ENCODE measurements at regions not wholly inside any gene's neighbourhood (a gene's known extent, or its start where the extent isn't known, plus 50 kb on each side); places are given as distances from the start of the nearest gene placed in this dataset.
"Not testable (repeated sequence)": the region's sequence is repeated elsewhere in the genome, so short reads cannot be mapped to it uniquely, and the experiment has no call there.

DNA sequence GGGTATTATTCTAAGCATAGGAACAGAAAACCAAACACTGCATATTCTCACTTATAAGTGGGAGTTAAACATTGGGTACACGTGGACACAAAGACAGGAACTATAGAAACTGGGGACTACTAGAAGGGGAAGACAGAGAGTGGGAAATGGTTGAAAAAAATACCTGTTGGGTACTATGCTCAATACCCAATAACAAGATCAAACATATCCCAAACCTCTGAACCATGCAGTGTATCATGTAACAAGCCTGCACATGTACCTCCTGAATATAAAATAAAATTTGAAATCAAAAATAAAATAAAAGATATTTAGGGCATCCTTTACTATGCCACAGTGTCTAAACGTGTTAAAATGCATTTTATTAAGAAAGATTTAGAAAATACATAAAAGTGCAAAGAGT, 221.0 kb upstream of the TFPI start:
- Histone ChIP-seq H3K27me3 (replicated peaks) (no peaks in the 10 kb centered on the region; the same call in 1 of the 2 replicates), H3K27ac (no peak overlapping the region), H3K4me1 (replicated peaks) (peaks cover 11% of the 10 kb centered on the region), H3K36me3 (no peaks in the 10 kb centered on the region), H3K9me3 (replicated peaks) (no peaks in the 10 kb centered on the region), H3K4me3 (no peak overlapping the region)
- no peak for DNase-seq (ENCODE audit: low read depth in 1 of 2, low spot score in 2 of 2)

DNA sequence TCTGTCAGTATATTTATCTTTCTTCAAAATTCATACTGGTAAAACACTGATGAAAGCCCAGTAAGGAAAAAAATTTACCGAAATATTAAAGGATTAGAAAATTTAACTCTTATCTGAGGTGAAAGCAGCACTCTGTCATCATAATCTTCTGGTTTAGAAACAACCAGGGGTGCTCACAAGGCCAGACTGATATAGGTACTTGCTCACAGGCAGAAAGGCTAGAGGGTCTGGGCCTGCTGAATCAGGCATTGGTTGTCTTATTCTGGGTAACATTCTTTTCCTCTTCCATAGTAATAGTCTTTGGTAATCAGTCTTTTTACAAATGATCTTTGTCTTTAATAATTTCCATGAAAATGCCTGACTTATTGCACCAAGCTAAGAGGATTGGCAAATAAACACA, 221.4 kb upstream of the TFPI start:
- Histone ChIP-seq H3K27ac (no peak overlapping the region), H3K27me3 (replicated peaks) (no peaks in the 10 kb centered on the region; the same call in 1 of the 2 replicates), H3K9me3 (replicated peaks) (no peaks in the 10 kb centered on the region), H3K4me3 (no peak overlapping the region), H3K4me1 (replicated peaks) (peaks cover 11% of the 10 kb centered on the region), H3K36me3 (no peaks in the 10 kb centered on the region)
- no peak for DNase-seq (ENCODE audit: low read depth in 1 of 2, low spot score in 2 of 2)

DNA sequence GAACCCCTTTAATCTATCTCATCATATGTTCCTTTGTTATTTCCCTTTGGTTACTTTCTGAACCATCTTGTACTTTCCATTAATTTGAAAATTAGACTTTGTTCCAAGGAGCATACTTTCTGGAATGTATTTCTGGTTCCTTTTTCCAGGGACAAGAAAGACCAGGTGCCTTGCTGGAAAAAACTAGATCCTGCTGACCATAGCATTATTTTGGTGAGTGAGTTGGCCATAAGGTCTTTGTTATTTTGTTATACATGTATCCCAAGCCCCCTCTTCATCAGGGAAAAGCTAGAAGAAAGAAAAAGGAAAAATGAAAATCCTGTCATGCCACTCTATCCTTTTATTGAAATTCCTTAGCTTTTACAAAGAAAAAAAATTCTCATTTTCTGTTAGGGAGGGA, 228.1 kb upstream of the TFPI start:
- H3K27me3 ChIP-seq (replicated peaks) = peaks cover 3% of the 10 kb centered on the region
- no peak overlapping the region for H3K4me3 ChIP-seq
- H3K27ac ChIP-seq = no peak overlapping the region
- no peak for DNase-seq (ENCODE audit: low read depth in 1 of 2, low spot score in 2 of 2)
- H3K9me3 ChIP-seq (replicated peaks) = no peaks in the 10 kb centered on the region
- H3K4me1 ChIP-seq (replicated peaks) = no peaks in the 10 kb centered on the region
- H3K36me3 ChIP-seq = no peaks in the 10 kb centered on the region

DNA sequence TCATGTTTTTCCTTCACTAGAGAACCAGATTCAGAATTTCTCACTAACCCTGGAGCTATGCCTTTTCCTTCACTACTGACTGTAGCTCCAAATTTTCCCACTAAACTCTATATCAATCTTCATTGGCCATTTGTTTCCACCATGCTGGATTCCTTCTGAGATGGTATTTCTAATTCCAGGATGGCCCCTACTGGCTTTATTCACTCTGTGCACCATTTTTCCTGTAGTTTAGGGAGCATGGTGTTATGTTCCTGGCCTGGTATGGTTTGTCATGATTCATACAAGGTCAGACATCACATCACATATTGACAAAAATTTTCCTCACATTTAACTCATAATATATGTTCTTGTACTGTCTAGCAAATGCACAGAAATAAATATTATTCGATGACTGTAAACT, 229.2 kb upstream of the TFPI start:
- no peak overlapping the region for H3K4me3 ChIP-seq
- H3K27me3 ChIP-seq (replicated peaks) = peaks cover 3% of the 10 kb centered on the region
- no peaks in the 10 kb centered on the region for H3K4me1 ChIP-seq (replicated peaks)
- H3K27ac ChIP-seq = no peak overlapping the region
- no peaks in the 10 kb centered on the region for H3K9me3 ChIP-seq (replicated peaks)
- H3K36me3 ChIP-seq = no peaks in the 10 kb centered on the region
- DNase-seq (ENCODE audit: low read depth in 1 of 2, low spot score in 2 of 2) = no peak

DNA sequence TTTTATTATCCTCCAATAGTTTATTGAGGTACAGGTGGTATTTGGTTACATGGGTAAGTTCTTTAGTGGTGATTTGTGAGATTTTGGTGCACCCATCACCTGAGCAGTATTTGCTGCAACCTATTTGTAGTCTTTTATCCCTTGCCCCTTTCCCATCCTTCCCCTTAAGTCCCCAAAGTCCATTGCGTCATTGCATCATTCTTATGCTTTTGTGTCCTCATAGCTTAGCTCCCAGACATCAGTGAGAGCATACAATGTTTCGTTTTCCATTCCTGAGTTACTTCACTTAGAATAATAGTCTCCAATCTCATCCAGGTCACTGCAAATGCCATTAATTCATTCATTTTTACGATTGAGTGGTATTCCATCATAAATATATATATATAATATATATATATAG, 229.9 kb upstream of the TFPI start:
- not testable (repeated sequence) for H3K27me3 ChIP-seq (replicated peaks); H3K36me3 ChIP-seq; H3K4me3 ChIP-seq; DNase-seq (ENCODE audit: low read depth in 1 of 2, low spot score in 2 of 2); H3K9me3 ChIP-seq (replicated peaks); H3K27ac ChIP-seq; H3K4me1 ChIP-seq (replicated peaks)

DNA sequence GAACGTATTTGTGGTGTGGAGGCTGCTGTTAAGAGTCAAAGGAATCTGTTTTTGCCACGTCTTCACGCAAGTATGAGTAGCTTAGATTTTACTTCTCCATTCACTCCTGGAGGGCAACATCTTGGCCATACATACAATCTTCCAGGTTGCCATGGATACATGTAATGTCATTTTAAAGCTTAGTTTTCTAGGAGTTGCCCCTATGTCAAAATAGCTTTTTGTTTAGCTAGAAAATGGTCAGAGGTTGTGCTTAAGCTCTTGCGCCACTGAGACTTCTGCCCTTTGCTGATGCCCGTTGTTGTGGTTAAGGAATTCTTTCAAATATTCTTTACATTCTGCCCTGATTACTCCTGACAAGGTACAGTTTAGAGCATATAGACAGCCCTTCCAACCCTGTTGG, 245.4 kb upstream of the TFPI start:
- no peak for DNase-seq (ENCODE audit: low read depth in 1 of 2, low spot score in 2 of 2)
- H3K27me3 ChIP-seq (replicated peaks) = peaks cover 4% of the 10 kb centered on the region; the same call in 1 of the 2 replicates
- no peak overlapping the region for H3K27ac ChIP-seq
- no peaks in the 10 kb centered on the region for H3K9me3 ChIP-seq (replicated peaks)
- no peaks in the 10 kb centered on the region for H3K36me3 ChIP-seq
- no peaks in the 10 kb centered on the region for H3K4me1 ChIP-seq (replicated peaks)
- no peak overlapping the region for H3K4me3 ChIP-seq

DNA sequence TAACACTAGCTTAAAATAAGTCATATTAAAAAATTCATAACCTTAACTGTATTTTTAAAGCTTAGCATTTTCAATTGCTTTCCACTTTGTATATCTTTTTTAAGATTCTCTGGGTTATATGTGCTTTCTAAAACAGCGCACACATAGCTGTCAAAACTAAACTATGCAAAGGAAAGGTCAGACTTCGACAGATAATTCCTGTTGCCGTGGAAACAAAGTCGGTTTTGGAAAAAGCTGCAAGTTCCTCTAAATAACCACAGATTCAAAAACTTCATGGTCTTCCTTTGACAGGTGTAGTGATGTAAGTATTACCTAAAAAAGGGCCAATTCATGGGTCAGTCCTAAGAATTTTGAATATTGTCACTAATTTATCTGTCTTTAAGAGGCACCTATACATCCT, 249.6 kb upstream of the TFPI start:
- Histone ChIP-seq H3K27me3 (replicated peaks) (peaks cover 6% of the 10 kb centered on the region; the same call in 1 of the 2 replicates), H3K4me3 (no peak overlapping the region), H3K36me3 (no peaks in the 10 kb centered on the region), H3K27ac (no peak overlapping the region), H3K9me3 (replicated peaks) (no peaks in the 10 kb centered on the region), H3K4me1 (replicated peaks) (no peaks in the 10 kb centered on the region)
- no peak for DNase-seq (ENCODE audit: low read depth in 1 of 2, low spot score in 2 of 2)

DNA sequence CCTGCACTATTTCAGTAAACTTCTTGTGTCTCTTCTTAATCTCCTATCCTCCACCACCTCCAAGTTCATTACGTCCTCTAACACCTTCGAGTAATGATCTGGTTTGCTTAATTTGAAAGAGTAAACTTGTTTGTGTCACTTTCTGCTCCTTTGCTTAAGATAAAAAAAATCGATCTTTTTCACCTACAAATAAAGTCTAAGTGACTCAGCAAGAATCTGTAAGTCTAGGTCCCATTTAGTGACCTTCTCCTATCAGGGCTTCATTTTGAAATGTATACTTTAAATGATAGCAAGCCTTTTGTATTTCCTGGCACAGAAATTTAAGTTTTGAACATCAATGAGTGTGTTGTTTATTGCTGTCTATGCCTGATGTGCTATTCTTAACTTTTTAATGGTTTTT, 260.9 kb upstream of the TFPI start:
- no peak for DNase-seq (ENCODE audit: low read depth in 1 of 2, low spot score in 2 of 2)
- Histone ChIP-seq H3K36me3 (no peaks in the 10 kb centered on the region), H3K4me1 (replicated peaks) (no peaks in the 10 kb centered on the region)

DNA sequence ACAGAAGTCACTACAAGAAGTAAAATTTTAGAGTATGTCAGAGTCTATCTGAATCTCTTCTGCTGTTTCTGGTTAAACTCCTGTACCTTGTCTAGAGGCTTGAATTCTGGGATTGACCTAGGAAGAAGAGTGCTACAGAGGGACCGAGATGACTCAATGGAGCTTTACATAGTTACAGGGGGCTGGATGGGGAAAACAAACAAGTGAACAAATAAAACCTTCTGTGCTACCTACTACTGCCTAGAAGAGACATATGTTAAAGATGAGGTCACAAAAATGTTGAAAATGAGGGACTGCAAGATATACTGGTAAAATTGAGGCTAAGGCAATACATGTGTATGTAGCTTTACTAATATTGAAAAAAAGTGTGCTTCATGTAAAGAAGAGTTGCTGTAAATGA, 265.4 kb upstream of the TFPI start:
- Histone ChIP-seq H3K36me3 (no peaks in the 10 kb centered on the region), H3K27me3 (replicated peaks) (peaks cover 10% of the 10 kb centered on the region; the same call in 1 of the 2 replicates), H3K4me1 (replicated peaks) (no peaks in the 10 kb centered on the region), H3K27ac (no peak overlapping the region), H3K9me3 (replicated peaks) (no peaks in the 10 kb centered on the region), H3K4me3 (no peak overlapping the region)
- DNase-seq (ENCODE audit: low read depth in 1 of 2, low spot score in 2 of 2) = no peak

More for the DNA sequence above, 260.9 kb upstream of the TFPI start:
- H3K27me3 ChIP-seq (replicated peaks) = peaks cover 7% of the 10 kb centered on the region; the same call in 1 of the 2 replicates
- no peak overlapping the region for H3K4me3 ChIP-seq
- H3K27ac ChIP-seq = no peak overlapping the region
- no peaks in the 10 kb centered on the region for H3K9me3 ChIP-seq (replicated peaks)

DNA sequence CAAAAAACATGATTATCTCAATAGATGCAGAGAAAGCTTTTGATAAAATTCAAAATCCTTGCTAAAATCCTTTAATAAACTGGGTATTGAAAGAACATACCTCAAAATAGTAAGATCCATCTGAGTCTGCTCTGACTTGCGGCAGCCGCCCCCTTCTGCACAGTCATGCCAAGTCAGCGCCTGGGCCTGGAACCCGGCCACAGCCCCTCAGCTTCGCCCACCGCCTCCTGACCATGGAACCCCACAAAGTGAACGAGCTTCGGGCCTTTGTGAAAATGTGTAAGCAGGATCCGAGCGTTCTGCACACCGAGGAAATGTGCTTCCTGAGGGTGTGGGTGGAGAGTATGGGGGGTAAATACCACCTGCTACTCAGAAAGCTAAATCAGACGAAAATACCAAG, 270.9 kb upstream of the TFPI start:
- Histone ChIP-seq H3K36me3 (no peaks in the 10 kb centered on the region), H3K27ac (no peak overlapping the region), H3K4me1 (replicated peaks) (no peaks in the 10 kb centered on the region), H3K4me3 (no peak overlapping the region), H3K27me3 (replicated peaks) (0 out of 2 replicates have a peak, but pooled peaks cover 5% of the 10 kb centered on the region), H3K9me3 (replicated peaks) (no peaks in the 10 kb centered on the region)
- DNase-seq (ENCODE audit: low read depth in 1 of 2, low spot score in 2 of 2) = no peak

DNA sequence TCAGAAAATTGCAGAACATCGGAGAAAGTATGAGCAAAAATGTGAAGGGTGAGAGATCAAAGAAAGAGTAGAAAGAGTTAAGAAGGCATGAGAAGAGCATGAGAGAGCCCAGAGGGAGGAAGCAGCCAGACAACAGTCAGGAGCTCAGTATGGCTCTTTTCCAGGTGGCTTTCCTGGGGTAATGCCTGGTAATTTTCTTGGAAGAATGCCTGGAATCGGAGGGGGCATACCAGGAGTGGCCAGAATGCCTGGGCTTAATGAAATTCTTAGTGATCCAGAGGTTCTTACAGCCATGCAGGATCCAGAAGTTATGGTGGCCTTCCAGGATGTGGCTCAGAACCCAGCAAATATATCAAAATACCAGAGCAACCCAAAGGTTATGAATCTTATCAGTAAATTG, 271.8 kb upstream of the TFPI start:
- no peak overlapping the region for H3K27ac ChIP-seq
- DNase-seq (ENCODE audit: low read depth in 1 of 2, low spot score in 2 of 2) = no peak
- H3K4me1 ChIP-seq (replicated peaks) = no peaks in the 10 kb centered on the region
- 0 out of 2 replicates have a peak, but pooled peaks cover 5% of the 10 kb centered on the region for H3K27me3 ChIP-seq (replicated peaks)
- no peak overlapping the region for H3K4me3 ChIP-seq
- H3K9me3 ChIP-seq (replicated peaks) = no peaks in the 10 kb centered on the region
- no peaks in the 10 kb centered on the region for H3K36me3 ChIP-seq

DNA sequence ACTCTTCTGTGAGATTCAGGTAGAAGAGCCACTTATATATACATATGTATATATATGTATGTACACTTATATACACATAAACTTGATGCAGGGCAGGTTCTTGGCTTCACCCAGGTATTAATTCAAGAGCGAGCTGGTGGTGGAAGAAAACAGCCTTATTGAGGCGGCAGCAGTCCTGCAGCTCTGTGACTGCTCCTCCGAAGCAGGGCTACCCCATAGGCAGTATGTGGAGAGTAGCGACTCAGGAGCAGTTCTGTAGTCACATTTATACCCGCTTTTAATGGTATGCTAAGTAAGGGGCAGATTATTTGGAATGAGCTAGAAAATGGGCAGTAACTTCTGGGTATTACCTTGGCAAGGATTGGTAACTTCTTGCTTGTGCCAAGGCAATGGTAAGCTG, 280.6 kb upstream of the TFPI start:
- Histone ChIP-seq H3K4me1 (replicated peaks) (no peaks in the 10 kb centered on the region), H3K9me3 (replicated peaks) (no peaks in the 10 kb centered on the region), H3K36me3 (no peaks in the 10 kb centered on the region), H3K27me3 (replicated peaks) (no peaks in the 10 kb centered on the region; the same call in 1 of the 2 replicates), H3K4me3 (no peak overlapping the region), H3K27ac (no peak overlapping the region)
- no peak for DNase-seq (ENCODE audit: low read depth in 1 of 2, low spot score in 2 of 2)

DNA sequence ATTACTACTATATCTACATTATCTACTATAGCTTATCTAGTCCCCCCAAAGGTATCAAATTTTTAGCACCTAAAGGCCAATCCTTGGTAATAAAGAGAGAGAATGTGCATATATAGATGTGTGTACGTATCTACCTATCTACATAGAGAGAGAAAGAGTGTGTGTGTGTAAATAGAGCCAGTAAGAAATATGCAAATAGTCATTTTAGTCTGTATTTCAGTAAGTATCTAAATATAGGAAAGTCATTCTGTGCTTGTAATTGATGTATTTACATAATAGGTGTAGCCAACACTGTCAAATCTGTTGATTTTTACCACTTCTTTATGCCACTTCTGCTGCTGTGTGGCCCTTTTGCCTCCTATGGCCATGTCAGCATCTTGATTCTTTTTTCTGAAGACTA, 284.5 kb upstream of the TFPI start:
- no peak overlapping the region for H3K4me3 ChIP-seq
- no peak overlapping the region for H3K27ac ChIP-seq
- DNase-seq (ENCODE audit: low read depth in 1 of 2, low spot score in 2 of 2) = no peak
- no peaks in the 10 kb centered on the region for H3K4me1 ChIP-seq (replicated peaks)
- no peaks in the 10 kb centered on the region; the same call in 1 of the 2 replicates for H3K27me3 ChIP-seq (replicated peaks)
- H3K36me3 ChIP-seq = no peaks in the 10 kb centered on the region
- H3K9me3 ChIP-seq (replicated peaks) = no peaks in the 10 kb centered on the region

DNA sequence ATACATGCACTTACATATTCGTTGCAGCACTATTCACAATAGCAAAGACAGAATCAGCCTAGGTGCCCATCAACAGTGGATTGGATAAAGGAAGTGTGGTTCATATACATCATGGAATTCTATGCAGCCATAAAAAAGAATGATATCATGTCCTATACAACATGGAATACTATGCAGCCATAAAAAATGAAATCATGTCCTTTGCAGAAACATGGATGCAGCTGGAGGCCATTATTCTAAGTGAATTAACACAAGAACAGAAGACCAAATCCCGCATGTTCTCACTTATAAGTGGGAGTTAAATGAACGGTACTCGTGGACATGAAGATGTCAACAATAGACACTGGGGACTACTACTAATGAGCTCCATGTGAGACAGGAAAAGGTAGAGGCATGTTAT, 288.1 kb upstream of the TFPI start:
- Histone ChIP-seq H3K4me3 (no peak overlapping the region), H3K4me1 (replicated peaks) (no peaks in the 10 kb centered on the region), H3K27ac (no peak overlapping the region), H3K27me3 (replicated peaks) (no peaks in the 10 kb centered on the region; the same call in 1 of the 2 replicates), H3K36me3 (no peaks in the 10 kb centered on the region), H3K9me3 (replicated peaks) (no peaks in the 10 kb centered on the region)
- no peak for DNase-seq (ENCODE audit: low read depth in 1 of 2, low spot score in 2 of 2)

Measured in SJSA1 (cell line).